Amniotic stem cell (primary cell): ENCODE measurements at regions not wholly inside any gene's neighbourhood (a gene's known extent, or its start where the extent isn't known, plus 50 kb on each side); places are given as distances from the start of the nearest gene placed in this dataset.
"Not testable (repeated sequence)": the region's sequence is repeated elsewhere in the genome, so short reads cannot be mapped to it uniquely, and the experiment has no call there.

ENCODE experiments used
- DNase-seq: peaks from one replicate; lab custom pipeline; 2025; lab: John Stamatoyannopoulos, UW

DNA sequence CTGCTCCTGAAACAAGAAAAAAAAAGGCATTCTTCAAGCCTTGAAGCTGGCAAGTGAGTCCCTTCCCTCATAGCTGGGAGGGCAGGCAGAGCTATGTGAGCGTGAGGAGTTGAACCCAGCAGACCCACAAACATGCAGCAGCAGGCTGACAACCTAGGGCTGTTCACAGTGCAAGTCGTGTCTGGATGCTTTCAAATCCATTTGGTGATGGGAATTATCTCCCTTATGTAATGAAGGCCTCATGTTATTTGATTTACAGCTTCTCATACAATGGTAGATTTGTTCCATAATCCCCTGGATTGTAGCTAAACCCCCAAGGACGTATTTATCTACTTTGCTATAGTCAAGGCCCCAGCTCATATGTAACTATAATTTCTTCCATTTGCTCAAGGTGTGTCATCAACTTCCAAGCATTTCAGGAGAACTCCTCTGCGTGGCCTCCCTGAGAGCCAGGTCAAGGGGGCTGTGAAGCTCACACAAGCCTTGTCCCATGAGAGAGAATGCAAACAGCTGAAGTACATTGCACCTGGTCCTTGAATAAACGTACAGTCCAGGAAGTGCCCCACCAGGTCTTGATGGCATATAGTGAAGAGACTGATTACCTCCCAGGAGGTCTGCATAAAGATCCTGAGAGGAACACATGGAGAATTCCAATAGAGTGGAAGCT is 124.8 kb upstream of the SLC1A3 start:
- DNase-seq: no peak

DNA sequence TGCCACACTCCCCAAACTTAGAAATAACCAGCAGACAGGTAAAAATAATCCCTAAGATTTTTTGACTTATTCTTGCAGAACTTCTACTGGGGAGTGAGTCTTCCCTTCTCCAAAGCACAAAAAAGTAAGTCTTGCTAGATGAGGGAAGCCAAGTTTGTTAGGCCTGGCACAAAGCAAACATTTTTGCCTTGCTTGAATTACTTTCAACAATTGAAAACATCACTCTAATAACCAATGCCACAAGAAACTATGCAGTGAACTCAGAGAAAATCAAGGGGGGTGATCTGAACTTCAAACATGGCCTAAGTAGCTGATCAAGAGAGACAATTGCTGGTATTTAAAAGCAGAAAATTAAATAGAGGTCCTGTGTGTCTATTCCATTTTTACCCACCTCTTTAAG is 123.6 kb upstream of the SLC1A3 start:
- DNase-seq: no peak

DNA sequence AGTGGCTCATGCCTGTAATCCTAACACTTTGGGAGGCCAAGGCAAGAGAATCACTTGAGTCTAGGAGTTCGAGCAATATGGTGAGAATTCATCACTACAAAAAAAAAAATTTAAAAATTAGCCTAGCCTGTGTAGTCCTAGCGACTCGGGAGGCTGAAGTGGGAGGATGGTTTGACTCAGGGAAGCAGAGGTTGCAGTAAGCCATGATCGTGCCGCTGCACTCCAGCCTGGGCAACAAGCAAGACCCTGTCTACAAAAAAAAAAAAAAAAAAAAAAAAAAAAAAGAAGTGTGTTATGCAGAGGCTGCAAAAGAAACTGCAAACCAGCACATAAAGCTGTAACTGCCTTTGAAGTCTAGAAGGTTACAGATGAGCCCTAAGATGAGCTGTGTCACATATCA is 116.9 kb upstream of the SLC1A3 start:
- no peak for DNase-seq

DNA sequence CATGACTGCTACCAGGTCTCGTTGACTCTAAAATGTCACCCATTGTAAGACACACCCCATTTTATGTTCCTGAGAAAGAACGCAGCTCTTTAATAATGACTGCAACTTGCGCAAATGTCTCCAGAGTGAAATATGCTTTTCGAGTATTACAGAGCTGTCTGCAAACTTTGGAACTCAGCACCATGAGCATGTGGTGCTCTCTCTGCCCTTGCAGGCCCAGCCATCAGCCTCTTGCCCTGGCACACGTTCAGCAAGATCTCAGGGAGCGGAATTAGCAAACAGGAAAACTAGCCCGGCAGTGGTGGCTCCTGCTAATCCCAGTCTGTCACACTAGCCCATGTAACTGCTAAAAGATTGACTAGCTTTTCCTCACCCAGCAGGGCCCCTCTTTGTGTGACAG is 114.5 kb upstream of the SLC1A3 start:
- no peak for DNase-seq

DNA sequence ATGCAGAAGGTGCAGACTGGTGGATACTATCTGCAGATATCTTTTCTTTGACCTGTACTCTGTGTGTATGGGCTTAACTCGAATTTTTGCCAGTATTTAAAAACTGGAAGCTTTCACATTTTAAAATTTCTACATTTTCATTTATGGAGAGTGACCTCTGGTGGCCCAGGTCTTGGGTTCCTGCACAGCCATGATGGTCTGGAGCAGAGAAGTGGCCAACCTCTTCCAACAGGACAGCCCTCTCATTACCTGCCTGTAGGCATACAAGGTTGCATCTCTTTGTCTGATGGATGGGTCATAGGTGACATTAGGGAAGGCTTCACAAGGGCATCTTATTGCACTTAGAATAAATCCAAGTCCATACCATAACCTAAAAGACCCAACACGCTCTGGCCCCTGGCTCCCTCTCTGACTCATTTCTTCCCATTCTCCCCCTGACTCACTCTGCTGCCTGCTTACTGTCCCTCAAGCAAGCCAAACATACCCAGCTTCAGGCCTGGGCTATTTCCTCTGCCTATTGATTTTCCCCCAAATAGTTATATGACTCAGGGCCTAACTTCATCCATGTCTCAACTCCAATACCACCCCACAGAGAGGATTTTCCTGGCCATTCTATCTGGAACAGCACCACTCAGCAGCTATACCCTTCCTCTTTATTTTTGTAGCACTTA is 113.3 kb upstream of the SLC1A3 start:
- DNase-seq: no peak

DNA sequence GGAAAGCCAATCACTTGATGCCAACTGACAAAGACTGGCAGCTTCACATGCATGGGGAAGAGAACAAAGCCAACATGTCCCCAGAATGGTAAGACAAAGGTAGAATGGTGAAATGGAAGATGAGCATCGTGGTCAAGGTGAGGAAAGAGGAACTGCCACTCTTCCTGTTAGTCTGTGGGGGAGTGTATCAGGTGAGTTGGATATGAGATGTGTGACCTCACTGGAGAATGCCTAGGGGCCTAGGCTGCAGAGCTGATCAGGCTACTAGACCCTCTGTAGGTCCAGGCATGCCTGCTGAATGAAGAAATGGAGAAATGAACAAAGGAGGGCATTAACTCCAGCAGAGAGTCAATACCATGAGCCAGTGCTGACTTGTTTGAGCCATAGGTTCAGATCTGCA is 112.4 kb upstream of the SLC1A3 start:
- DNase-seq: no peak

DNA sequence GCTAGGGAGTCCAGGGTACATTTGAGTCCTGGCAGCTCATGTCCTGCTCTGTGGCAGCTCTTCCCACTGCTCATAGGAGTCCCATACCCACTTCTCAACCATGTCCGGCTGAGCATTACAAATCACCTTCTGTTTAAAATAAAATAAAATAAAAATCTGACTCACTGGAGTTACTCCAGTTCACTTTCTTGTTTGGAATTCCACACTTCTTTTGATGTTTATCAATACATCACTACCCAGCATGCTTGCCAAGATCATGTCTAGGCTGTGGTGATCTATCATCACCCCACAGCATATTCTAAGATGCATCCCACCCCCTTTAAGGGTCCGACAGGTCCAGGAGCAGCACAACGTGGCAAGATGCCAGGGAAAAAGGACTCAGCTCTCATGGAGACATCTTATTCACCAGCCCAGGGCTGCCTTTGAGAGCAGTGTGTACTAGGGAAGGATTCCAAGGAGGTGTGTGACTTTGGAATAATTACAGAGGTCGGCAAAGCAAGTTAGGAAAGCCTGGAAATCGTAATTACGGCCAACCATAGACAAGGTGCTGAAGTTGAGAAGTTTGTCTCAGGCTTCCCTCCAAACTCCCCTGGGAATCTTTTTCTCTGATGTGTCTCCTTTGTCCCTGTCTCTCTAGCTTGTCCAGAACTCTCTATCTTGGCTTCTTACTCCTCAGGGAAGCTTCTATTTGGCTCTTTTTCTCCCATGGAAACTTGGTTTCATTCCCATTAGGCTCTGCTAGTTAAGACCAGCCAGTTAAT is 111.4 kb upstream of the SLC1A3 start:
- DNase-seq: no peak

DNA sequence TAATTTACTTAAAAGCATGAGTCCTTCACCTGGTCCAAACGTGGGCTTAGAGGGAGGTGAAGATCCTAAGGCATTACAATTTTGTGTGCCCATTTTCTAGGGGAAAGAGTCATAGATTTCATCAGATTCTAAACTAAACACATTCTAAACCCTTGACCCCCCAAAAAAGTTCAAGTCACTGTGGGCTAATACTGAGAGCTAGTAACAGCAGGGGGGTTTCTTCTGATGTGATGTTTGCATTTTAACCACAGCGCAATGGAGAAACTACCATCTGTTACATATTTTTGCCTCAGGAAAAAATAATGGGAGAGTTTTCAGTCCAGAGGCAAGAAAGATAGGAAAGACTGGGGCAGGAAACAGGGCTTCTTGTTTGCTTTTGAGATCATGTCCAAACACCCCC is 110.8 kb upstream of the SLC1A3 start:
- DNase-seq: no peak

DNA sequence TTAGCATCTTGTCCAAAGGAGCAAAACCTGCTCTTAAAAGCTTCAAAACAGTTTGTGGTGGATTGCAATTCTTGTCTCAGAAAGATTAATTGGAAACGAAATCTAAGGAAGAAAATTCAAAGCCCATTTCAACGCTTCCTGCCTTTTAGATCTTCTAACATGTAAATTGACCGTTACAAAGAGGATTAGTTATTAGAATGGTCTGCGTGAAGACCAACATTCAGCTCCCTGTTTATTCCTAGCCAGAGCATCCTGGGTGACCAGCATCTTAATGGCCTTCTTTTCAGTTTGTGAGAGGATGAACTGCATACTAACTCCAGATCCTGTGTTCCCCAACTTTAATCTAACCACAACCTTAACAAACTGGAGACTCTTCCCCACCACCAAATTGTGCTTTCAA is 109.9 kb upstream of the SLC1A3 start:
- DNase-seq: no peak

DNA sequence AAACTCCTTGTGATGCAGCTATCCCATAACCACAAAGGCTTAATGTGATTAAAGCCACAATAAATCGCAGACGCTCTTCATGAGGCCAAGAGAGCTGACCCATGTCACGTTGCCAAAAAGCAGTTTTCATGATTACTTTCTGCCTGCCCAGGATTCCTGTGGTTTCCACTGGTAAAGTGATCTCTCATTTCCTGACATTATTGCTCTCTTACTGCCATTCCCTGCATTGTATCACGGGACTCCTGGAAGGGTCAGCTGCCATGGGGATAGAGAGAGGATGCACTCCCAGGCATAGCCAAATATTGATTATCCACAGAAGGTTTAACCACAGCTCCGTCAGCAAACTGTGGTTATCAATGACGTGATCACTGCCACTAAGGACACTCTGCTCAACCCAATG is 103.8 kb upstream of the SLC1A3 start:
- peak; percentile 24 for DNase-seq

DNA sequence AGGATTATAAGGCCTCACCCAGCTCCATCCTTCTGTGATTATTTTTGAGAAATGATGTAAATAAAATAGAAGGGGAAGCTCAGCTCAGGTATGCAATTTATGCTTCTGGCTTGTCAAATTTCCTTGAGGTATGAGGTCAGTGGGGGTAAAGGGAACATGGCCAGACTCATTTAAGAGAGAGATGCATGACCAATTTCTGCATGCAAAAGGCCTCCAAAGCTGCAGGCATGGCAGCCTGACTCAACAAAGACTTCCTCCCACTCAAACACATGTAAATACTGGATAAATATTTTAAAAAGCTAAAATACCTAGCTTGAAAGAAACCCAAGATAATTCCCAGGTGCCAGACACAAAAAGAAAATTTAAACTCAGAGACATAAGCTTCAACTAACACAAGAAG is 101.4 kb upstream of the SLC1A3 start:
- no peak for DNase-seq

DNA sequence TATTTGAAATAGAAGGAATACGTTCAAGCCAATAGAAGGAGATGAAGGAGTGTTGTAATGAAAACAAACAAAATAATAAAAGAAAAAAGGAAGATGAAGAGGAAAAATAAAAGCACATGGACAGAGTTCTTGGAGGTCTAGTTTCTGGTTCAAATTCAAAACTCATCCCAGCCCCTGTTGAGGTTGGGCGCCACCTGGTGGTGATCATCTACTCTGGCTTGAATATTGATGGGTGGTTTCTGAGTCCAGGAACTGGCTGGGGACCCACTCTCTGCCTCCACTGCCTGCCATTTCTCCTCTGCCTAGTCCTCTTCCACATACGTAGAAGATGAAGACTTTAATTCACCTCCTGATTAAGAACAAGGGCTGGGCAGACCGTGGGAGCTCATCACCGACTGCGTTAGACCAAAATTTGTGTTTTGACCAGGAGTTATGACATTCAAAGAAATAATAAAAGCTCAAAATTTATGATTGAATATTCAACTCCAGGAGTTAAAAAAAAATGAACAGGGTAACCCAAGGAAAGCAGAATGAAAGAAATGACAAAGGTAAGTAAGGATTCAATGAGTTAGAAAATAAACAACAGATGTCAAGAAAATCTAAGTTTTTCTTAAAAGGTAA is 99.0 kb upstream of the SLC1A3 start:
- peak; percentile 3 for DNase-seq

DNA sequence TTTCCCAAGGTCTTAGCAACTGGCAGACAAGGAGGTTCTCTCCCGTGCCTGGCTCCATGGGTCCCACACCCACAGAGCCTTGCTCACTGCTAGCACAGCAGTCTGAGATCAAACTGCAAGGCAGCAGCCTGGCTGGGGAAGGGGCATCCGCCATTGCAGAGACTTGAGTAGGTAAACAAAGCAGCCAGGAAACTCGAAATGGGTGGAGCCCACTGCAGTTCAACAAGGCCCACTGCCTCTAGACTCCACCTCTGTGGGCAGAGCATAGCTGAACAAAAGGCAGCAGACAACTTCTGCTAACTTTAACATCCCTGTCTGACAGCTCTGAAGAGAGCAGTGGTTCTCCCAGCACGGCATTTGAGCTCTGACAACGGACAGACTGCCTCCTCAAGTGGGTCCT is 98.1 kb upstream of the SLC1A3 start:
- DNase-seq: not testable (repeated sequence)

DNA sequence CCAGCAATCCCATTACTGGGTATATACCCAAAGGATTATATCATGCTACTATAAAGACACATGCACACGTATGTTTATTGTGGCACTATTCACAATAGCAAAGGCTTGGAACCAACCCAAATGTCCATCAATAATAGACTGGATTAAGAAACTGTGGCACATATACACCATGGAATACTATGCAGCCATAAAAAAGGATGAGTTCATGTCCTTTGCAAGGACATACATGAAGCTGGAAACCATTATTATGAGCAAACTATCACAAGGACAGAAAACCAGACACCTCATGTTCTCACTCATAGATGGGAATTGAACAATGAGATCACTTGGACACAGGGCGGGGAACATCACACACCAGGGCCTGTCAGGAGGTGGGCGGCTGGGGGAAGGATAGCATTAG is 92.8 kb upstream of the SLC1A3 start:
- DNase-seq: not testable (repeated sequence)

DNA sequence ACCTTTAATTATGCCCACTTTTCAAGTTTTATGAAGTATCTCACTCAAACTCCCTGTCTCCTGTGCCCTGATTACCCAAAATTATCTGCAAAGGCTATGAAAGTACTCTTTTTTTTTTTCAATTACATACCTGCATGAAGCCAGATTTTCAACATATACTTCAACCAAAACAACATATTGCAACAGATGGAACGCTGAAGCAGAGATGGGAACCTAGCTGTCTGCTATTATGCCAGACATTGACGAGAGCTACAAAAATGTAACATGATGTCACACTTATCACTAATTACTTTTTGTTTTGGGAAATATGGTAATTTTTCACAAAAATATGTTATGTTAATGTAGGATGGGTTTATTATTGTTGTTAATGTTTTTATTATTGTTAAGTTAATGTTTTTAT is 86.5 kb upstream of the SLC1A3 start:
- DNase-seq: no peak

DNA sequence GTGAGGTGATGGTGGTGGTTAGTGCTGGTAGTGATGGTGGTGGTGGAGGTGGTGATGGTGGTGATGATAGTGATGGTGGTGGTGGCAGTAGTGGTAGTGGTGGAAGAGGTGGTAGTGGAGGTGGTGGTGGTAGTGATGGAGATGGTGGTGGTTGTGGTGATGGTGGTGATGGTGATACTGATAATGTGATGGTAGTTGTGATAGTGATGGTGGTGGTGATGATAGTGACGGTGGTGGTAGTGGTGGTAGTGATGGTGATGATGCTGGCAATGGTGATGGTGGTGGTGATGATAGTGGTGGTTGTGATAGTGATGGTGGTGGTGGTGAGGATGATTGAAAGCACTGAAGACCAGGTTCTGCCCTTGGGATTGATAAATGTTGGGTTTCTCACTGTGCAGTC is 85.2 kb upstream of the SLC1A3 start:
- DNase-seq: no peak

DNA sequence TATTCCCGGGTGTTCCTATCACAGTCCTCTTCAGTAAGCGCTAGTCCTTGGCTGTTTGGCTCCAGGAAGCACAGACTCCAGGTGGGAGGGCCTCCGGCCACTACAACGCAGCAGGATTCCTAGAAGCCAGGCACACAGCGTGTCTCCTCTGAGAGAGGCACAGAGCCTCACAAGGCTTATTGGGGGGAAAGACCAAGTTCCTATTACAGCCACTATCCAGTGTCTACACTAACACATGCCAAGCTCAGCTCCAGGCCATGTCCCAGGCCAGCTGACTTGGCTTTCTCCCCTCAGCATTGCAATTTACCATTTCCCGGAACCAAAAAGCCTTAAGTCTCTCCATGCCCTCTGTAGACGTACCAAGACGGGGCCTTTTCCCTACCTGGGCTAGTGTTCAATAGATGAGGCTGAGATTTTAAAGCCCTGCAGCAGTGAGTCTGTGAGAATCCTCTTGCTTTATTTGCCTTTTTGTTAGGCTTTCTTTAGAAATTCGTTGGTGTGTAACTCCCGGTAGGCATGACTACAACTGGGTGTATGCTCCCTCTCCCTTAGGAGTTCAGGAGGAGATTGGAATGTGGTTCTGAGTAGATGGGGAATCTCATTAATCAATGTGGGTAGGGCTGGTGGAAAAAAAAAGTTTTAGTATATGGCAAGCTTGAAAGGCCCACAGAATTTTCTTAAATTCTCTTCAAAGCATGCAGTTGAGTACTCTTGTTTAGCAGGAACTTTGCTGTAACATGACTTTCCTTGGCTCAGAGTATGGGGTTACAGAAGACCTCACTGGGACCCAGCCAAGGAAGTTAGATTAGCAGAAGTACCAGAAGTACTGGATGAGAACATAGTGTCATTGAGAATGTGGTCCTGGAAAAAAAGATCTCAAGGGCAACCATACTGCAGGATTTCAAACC is 84.3 kb upstream of the SLC1A3 start:
- DNase-seq: no peak

DNA sequence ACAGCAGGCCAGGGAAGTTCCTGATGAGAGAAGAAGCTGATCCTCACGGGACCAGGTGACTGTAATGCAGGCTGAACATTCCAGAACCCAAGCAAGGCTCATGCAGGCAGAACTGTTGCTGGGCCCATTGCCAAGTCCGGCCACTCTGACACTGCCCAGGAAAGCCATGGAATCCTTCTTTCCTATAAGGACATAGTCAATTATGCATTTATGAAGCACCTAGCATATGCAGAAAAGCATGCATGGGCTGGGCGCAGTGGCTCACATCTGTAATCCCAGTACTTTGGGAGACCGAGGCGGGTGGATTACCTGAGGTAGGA is 83.7 kb upstream of the SLC1A3 start:
- DNase-seq: no peak

DNA sequence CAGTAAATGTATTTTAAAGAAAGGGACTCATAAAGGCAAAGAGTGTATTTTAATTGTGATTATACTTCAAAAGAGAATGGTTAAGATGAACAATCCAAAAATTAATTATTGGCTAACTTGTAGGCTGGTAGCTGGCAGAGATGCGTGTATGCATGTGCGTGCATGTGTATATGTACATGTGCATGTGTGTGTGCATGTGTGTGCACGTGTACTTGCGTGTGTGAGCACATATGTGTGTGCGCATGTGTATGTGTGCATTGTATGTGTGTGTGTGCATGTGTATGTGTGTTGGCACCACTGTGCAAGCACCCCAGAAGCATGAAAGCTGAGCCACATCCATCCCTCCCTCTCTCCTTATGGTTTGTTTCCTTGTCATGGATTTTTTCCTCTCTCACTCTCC is 83.0 kb upstream of the SLC1A3 start:
- no peak for DNase-seq

DNA sequence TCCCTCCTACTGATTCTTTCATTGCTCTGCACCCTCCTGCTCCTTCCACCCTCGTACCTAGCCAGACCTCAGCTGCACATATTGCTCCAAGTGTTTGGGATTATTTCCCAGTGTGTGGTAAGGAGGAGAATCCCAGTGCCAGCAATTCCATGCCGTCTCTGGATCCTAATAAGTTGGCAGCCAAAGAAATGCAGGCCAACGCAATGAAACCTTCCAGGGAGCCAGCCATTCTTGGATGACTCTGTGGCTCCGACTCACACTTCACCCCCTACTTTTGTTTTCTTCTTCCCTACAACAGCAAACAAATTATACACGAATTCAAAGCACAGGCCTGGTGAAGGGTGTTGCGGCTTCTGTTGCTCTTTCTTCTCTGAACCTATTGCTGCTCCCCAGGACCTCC is 82.5 kb upstream of the SLC1A3 start:
- DNase-seq: no peak

DNA sequence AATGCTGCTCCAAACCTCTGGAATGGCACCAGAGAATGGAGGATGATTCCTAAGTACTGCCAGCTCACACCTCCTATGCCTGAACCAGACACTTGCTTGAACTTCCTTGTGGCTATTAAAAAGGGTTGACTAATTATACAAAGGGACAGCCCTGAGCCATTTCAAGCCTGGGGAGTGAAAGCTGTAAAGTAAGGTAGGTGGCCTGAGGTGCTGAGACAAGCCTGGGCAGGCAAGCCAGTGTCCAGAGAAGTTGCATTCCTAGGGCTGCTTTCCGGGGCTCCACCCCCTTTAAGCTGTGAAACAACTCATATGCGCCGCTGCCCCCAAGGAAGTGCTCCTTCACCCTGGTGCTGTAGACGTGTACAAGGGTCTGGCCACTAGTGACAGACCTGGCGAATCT is 79.9 kb upstream of the SLC1A3 start:
- no peak for DNase-seq

DNA sequence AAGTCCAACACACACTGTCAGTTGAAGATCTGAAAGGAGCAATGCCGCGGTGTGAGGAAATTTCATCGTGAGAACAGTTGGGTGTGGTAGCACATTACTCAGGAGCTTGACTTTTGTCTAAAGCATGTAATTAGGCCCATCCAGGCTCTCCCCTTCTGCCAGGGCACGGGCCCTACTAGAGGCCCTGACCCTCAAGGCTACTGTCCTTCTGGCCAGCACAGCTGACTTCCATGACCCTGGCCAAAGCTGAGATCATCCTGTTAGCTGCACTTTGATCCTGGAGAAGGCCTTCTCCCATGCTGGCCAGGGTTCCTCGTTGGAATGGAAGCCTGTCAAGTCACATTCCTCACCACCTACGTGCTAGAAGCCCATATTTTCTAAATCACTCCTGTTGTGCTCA is 77.8 kb upstream of the SLC1A3 start:
- no peak for DNase-seq
